T47D (cell line): ENCODE measurements at regions not wholly inside any gene's neighbourhood (a gene's known extent, or its start where the extent isn't known, plus 50 kb on each side); places are given as distances from the start of the nearest gene placed in this dataset.

Experiments
- DNase-seq, 2 experiments: peaks; one replicate each; pipeline versions ENCODE4 v3.0.0 to v3.0.0-alpha.2; 2011 to 2012; ENCODE audit warnings: low read depth in 1 of 2, low spot score in 1 of 2
- JUND ChIP-seq: IDR thresholded peaks from 2 replicates; pipeline ENCODE4 v1.6.1; 2012; ENCODE audit warnings: low read depth
- in situ Hi-C: cut with HindIII; loops from 2 replicates; pipeline ENCODE4 v1.10.0; 2016; ENCODE audit warnings: low sequenced_read_pairs, low pct_unique_long_range_greater_than_20kb

DNA sequence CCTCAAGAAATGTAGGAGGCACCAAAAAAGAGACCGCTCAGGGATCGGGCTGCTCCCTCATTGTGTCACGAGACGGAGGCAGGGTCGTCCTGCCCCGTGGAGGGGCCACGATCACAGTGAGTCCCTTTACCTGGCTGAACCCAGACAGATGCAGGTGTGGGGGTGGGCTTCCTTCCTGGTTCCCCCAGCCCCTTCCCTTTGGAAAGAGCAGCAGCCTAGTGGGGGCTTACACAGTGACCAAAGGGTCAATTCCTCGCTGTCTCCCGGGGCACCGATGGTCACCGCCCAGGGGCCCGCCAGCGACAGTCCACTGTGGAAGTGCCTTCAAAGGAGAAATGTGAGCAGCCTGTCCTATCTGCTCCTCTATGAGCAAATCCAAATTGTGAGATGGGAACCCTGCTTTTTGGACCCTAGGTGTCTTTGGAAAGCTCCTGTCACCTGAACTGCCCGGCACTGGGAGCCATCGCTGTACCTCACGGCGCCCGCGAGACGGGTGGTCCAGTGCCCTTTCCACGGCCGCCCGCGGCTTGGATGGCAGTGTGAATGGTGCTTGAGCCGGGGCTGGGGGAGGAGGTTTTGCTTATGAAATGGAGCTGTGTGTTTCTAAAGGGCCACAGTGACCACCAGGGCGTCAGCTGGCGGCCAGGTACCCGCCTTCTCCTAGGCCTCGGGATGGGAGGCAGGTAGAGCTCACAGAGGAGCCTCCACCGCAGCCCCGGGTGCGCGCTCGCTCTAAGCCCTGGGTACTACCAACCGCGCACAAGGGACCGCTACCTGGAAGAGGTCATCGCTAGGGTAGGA lies 155.7 kb downstream of the KLF13 start:
- no peak for TF ChIP-seq JUND
- no peak for DNase-seq
- in situ Hi-C loops, result no loop called here

DNA sequence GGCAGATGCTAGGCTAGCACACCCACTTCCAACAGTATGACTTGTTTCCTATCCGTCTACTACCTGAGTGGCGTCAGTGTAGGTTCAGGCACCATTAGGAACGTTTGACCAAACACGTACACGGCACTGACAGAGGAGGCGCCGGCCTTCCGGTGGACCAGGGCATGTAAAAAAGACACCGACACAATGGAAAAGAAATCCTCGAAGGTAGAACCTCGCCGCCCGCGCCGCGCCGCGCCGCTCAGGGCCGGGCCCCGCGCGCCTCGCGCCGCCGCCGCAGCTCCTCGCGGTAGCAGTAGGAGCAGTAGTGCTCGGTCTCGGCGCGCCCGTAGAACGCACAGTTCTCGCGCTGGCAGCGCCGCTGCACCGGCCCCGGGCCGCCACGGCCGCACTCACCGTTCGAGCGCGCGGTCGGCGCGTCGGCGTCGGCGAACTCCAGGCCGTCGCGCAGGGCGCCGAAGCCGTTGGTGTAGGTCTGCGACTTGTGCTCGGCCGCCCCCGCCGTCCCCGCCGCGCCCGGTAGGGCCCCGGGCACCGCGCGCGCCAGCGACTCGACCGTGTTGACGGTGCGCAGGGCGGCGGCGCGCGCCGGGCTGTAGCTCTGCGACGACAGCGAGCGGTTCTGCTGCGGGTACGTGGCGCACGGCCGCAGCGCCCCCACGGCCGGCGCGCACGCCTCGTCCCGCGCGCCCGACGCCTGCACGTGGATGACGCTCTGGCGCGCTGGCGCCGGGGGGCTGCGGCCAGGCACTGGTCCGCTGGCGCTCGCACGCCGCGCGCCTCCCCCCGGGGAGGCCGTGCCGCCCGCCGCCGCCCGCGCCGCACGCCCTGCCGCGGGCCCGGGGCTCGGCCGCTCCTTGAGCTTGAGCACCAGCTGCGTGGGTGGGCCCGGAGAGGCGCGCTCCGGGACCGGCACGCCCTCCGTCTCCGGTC lies 156.7 kb downstream of the KLF13 start:
- no peak for TF ChIP-seq JUND
- DNase-seq, result no peak
- in situ Hi-C loops, result no loop called here

DNA sequence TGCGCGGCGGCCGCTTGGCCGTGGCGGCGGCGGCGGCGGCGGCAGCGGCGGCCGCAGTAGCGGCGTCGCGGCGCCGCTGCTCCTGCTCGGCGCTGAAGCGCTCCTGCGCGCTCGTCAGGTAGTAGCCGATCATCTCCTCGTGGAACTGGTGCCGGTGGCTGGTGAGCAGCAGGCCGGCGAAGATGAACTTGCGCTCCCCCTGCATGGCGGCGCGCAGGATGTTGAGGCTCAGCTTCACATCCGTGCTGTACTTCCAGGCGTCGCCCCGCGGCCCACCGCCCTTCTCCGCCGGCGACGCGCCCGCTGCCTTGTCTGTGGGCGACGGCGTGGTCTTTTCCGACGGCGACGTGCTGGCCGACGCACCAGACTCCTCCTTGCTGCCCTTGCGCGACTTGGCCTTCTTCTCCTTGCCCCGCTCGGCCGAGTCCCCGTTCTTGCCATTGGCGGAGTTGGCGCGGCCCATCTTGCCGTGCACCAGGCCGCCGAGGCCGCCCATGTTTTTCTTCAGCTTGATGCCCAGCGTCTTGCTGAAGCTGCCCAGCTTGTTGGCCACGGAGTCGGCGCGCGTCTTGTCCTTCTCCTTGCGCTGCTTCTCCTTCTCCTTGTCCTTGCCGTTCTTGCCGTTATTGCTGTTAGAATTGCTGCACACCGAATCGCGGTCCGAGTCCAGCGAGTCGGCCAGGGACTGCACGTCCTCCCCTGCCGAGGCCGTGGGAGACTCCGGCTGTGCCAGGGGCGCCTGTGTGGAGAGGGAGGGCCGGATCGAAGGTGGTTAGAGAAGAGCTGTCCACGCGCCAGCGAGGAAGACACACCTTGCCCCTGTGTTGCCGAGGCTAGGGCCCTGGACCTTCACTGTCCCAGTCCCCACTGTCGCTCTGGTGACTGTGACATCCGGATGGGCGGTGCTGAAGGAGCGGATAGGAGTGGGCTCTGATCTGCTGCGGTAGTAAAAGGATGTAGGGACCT lies 157.6 kb downstream of the KLF13 start:
- in situ Hi-C loops, result no loop called here
- TF ChIP-seq JUND, result no peak
- DNase-seq, result no peak

DNA sequence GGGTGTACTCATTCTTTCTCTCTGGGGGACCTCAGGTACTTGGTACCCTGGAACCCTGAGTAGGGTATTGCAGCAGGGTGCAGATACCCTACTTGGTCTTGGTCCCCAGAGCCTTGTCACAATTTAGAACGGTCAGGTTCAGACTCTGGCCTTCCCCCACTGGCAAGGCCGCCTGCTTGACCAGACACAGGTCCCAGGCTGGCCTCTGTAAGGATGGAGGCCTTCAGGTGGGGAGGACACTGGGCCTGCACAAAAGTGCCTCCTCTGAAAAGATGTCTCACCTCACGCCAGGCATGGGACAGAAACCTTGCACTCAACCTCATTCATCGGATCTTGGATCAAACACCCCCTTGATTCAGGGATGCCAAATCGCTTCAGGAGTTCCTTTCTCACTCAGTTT lies 158.4 kb downstream of the KLF13 start:
- in situ Hi-C loops, result no loop called here
- no peak for TF ChIP-seq JUND
- no peak for DNase-seq

DNA sequence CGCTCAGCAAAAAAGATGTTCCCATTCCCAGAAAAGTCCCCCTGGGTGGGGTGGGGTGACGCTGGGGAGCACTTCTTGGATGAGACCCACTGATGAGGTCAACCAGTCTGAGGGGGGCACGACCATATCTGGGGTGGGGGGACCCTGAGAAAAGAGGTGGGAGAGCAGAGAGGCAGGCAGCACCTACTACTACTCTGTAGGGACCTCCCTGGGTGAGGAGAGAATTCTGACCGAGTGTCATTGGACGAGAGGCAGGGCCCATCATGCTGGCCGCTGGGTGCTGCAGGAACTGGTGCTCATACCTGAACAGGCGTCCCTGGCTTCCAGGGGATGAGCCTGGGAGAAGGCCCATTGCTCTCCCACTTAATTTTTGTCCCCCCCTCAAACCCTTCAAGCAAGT lies 158.8 kb downstream of the KLF13 start:
- no peak for TF ChIP-seq JUND
- in situ Hi-C loops, result no loop called here
- DNase-seq, result no peak

DNA sequence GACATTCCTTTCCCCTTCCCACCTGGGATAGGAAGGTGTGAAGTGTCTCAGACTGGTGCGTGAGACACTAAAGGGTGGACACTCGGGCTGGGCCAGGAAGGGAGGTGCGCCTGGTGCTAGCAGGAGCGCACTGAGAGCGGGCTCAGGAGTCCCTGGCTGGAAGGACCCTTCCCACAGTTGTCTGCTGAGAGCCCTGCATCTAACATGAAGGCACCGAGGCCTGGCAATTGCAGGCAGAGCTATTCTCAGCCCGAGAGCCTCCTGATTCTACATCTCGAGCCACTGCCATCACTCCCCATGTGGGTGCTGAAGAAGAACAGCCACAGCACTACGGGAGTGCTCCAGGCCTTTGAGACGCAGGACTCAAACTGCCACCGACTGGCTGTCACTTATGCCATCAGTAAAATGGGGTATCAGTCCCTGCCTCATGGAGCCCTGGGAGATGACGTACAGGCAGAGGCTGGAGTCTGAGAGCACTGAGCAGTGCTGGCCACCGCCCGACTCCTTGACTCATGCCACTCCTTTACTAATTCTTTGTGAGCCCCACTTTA lies 159.4 kb downstream of the KLF13 start:
- TF ChIP-seq JUND, result no peak
- in situ Hi-C loops, result no loop called here
- no peak for DNase-seq

DNA sequence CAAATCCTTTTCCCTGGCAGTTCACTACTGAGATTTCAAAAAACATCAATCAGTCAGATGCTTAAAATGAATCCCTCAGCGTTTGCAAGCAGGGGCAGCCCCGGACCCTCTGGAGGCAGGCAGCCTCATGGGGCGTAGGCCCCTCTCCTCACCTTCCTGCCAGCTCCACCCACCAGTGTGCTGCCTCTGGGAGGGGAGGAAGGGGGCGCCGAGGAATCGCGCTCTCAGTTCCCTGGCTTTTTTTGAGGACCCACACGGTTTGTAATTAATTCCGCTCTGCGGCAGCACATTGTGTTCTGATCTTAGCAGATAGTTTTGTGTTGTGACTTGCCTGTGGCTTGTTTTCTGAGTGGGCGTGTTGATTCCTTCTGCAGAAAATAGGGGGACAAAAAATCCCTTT lies 159.9 kb downstream of the KLF13 start:
- DNase-seq, result no peak
- in situ Hi-C loops, result no loop called here
- TF ChIP-seq JUND, result no peak

DNA sequence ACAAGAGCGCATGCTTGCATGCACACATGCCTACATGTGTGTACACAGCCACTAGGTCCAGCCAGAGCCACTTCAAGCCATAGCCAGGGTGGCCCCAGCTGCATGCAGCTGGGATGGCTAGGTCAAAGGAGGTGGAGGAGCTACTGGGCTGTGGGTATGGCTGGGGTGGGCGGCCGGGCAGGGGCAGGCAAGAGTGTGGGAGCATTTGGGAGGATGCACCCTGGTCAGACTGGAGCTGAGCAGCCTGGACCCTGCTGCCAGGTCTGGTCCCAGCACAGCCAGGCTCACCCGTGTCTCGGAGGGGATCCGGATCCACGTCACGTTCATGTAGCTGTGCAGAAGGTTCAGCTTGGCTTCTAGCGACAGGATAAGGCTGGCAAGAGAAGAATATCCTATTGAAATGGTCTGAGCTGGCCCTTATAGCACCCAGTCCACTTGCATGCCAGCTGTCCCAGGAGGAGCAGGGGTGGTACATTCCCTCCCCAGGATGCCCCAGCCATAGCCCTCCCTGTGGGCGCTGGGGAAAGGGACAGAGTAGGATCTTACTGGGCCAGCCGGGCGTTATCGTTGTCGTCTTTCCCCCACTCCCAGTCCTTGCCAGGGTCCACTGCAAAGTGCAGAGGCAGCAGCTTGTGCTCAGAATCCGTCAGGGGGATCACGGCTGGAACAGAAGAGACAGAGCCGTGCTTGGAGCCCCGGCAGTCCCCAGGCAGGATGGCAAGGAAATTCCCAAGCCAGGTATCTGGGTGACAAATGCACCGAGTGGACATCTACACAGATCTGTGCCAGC lies 160.5 kb downstream of the KLF13 start:
- in situ Hi-C loops, result no loop called here
- TF ChIP-seq JUND, result no peak
- DNase-seq, result no peak

DNA sequence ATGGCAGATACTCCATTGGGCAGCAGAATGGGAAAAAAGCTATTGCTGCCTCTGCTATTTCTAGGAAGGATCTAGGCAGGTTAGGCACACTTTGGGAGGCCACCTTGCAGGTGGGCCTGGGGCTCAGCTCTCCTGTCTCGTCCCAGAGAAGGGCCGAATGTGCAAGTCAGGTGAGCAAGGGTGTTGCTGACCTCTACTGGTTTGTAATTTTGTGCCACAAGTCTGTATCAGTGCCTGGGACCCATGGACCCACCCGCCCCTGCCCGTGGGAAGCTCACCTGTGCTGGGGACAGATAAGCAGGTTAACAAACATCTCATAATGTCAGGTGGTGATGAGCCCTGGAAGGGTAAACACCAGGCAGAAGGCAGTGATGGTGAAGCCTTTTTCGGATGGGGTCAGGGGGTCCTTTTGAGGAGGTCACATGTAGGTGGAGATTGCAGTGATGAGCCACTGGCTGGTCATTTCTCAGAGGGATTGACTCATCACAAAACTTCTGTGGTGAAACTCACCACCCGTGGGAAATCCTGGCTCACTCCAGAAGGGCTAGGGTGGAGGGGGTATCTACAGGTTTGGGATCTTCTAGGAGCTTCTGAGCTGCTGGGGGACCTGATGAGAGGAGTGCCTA lies 161.3 kb downstream of the KLF13 start:
- in situ Hi-C loops, result no loop called here
- TF ChIP-seq JUND, result no peak
- peak in 1 of 2 experiments; percentile 22 for DNase-seq

DNA sequence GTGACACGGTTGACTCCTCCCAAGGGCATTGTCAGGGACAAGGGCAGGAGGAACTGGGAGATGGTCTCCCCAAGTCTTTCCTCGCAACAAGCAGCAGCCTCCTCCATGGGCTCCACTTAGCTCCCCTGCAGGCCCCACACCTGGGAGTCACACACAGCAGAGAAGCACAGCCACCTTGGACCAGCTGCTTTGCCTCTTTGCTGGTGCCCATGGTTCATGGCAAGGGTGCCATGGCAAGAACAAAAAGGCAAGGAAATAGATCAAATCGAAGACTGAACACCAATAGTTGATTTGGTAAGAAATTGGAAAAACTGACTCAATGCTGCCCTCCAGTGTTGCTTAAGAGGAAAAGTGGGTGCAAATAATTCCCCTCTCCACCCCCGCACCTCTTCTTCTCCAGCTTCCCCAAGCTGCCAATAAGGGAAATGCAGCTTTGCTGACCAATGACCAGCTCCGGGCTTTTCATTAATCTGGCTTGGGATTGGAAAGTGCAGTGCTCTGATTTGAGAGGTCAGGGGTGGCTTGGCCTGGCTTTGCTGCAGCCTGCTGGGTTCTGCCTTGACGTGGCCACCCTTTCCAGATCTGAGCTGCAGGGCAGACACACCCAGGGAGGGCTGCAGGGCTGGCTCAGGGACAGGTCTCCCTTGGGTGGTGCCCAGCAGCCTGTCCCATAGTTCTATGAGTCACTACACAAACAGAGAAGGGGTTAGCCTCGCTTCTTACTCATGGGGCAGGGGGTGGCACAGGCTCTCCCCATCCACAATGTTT lies 162.0 kb downstream of the KLF13 start:
- in situ Hi-C loops, result no loop called here
- TF ChIP-seq JUND, result no peak

More for the DNA sequence above, 162.0 kb downstream of the KLF13 start:
- DNase-seq, result peak; percentile 89 to 97
